ENCODE measurements at regions not wholly inside any gene's neighbourhood (a gene's known extent, or its start where the extent isn't known, plus 50 kb on each side); places are given as distances from the start of the nearest gene placed in this dataset.

DNA sequence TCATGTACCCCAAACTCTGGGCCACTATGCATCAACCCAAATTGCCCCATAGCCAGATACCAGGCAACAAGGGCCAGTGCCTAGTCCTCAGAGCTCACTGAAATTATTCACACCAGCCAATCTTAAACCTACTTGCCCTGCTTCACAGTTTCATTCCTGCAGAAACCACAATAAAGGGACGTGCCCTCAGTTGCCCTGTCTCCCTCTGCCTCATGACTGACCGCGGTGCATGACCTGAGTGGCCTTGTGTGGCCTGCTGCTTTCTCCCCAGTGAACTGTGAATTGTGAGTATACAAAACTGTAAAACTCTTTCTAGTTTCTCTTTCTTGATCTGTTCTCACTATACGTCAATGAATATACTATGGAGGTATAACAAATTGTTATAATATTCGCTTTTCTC lies 490.9 kb upstream of the MIS18BP1 start:
- TF ChIP-seq, protein P1, sequence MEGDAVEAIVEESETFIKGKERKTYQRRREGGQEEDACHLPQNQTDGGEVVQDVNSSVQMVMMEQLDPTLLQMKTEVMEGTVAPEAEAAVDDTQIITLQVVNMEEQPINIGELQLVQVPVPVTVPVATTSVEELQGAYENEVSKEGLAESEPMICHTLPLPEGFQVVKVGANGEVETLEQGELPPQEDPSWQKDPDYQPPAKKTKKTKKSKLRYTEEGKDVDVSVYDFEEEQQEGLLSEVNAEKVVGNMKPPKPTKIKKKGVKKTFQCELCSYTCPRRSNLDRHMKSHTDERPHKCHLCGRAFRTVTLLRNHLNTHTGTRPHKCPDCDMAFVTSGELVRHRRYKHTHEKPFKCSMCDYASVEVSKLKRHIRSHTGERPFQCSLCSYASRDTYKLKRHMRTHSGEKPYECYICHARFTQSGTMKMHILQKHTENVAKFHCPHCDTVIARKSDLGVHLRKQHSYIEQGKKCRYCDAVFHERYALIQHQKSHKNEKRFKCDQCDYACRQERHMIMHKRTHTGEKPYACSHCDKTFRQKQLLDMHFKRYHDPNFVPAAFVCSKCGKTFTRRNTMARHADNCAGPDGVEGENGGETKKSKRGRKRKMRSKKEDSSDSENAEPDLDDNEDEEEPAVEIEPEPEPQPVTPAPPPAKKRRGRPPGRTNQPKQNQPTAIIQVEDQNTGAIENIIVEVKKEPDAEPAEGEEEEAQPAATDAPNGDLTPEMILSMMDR (IDR thresholded peaks at IDR 0.05): no peak
- no peak for TF ChIP-seq POLR2A (IDR thresholded peaks at IDR 0.05)
